ENCODE measurements at regions not wholly inside any gene's neighbourhood (a gene's known extent, or its start where the extent isn't known, plus 50 kb on each side); places are given as distances from the start of the nearest gene placed in this dataset.

GRCh38 chr5:168147568-168148360, 143.7 kb upstream of the WWC1 start:
- POLR2A ChIA-PET = no interaction called here
- Histone ChIP-seq H4K20me1 (ENCODE audit: control insufficient read depth, insufficient read depth) (no peaks in the 10 kb centered on the region), H2AFZ (ENCODE audit: control insufficient read depth, low read depth, low read length) (no peak overlapping the region), H3K4me2 (ENCODE audit: control insufficient read depth, insufficient read depth) (no peak overlapping the region), H3K79me2 (ENCODE audit: control insufficient read depth, insufficient read depth, low read length) (no peaks in the 10 kb centered on the region), H3K9me3 (replicated peaks; ENCODE audit: control insufficient read depth, insufficient read depth, low read length) (no peaks in the 10 kb centered on the region), H3K36me3 (ENCODE audit: control insufficient read depth in 2 of 2, insufficient read depth in 2 of 2, low read length in 1 of 2) (no peaks in the 10 kb centered on the region), H3K4me1 (ENCODE audit: control insufficient read depth, insufficient read depth, low read length) (no peaks in the 10 kb centered on the region), H3K27ac (ENCODE audit: control insufficient read depth, insufficient read depth) (no peak overlapping the region), H3K9ac (ENCODE audit: control insufficient read depth, insufficient read depth, low read length) (no peak overlapping the region), H3K4me3 (no peak overlapping the region), H3K27me3 (replicated peaks in 1 of 2; ENCODE audit: control insufficient read depth in 2 of 2, insufficient read depth in 2 of 2, low read length in 1 of 2) (no peaks in the 10 kb centered on the region; a peak in 2 of 4 replicates)
- SMC1A ChIA-PET (ENCODE audit: uncharacterized antibody, unreplicated experiment) = interaction anchor here (0.9 to 1.1 kb wide), 2 partner anchors 9 to 14 kb away, joined by 3 to 4 read pairs; no protein-coding TSS in a partner anchor
- in situ Hi-C loops (cut with MboI) = no loop called here
- RAD21 ChIA-PET (ENCODE audit: unreplicated experiment) = no interaction called here
- WGBS (ENCODE audit: insufficient coverage, insufficient replicate concordance, low lambda C conversion rate, missing lambda C conversion rate) = 33% methylated on average over 10 of the region's 10 CpGs
- intact Hi-C loops (cut with micrococcal nuclease; ENCODE audit: unreplicated experiment) = no loop called here
- DNase-seq (ENCODE audit: low read depth, low spot score) (no peak), ATAC-seq (no peak), FAIRE-seq (no peak)
- CTCF ChIA-PET = interaction anchor here (0.7 kb wide), 1 partner anchor 11 kb away, joined by 3 read pairs; no protein-coding TSS in a partner anchor
- BruUV-seq (replicated peaks) = no TSS peak
- TF ChIP-seq ATF2 (IDR thresholded peaks at IDR 0.05; ENCODE audit: low read length) = no peak
- no peak for TF ChIP-seq CUX1 (IDR thresholded peaks at IDR 0.05; ENCODE audit: insufficient replicate concordance, low read depth, low read length)
- no peak for TF ChIP-seq RELA (IDR thresholded peaks at IDR 0.05; ENCODE audit: borderline replicate concordance, partially characterized antibody)
- TF ChIP-seq CEBPB (IDR thresholded peaks at IDR 0.05; ENCODE audit: borderline replicate concordance in 1 of 2, low read depth in 2 of 2, low read length in 2 of 2) = no peak
- TF ChIP-seq USF2 (IDR thresholded peaks at IDR 0.05; ENCODE audit: borderline replicate concordance, low read depth, low read length) = no peak
- no peak for TF ChIP-seq KAT2A (conservative IDR thresholded peaks at IDR 0.05; ENCODE audit: control insufficient read depth, low read depth, low read length)
- TF ChIP-seq SP1 (IDR thresholded peaks at IDR 0.05; ENCODE audit: low read depth, low read length) = no peak
- TF ChIP-seq KLF5 (IDR thresholded peaks at IDR 0.05; ENCODE audit: partially characterized antibody) = no peak
- TF ChIP-seq GABPA (IDR thresholded peaks at IDR 0.05; ENCODE audit: low read depth) = no peak
- TF ChIP-seq IRF3 (IDR thresholded peaks at IDR 0.05) = no peak
- TF ChIP-seq MYC (IDR thresholded peaks at IDR 0.05; ENCODE audit: insufficient read depth, insufficient read length, insufficient replicate concordance, low read length, severe bottlenecking) = no peak
- no peak for TF ChIP-seq TBL1XR1 (IDR thresholded peaks at IDR 0.05; ENCODE audit: low read depth, low read length)
- TF ChIP-seq ESRRA (IDR thresholded peaks at IDR 0.05; ENCODE audit: low read length) = no peak
- no peak for TF ChIP-seq RAD51 (IDR thresholded peaks at IDR 0.05)
- TF ChIP-seq RCOR1 (conservative IDR thresholded peaks at IDR 0.05; ENCODE audit: low read depth, low read length) = no peak
- TF ChIP-seq HDGF (IDR thresholded peaks at IDR 0.05) = no peak

Measured in GM12878 (cell line).